Omental fat pad (tissue), 3 donors: ENCODE measurements at regions not wholly inside any gene's neighbourhood (a gene's known extent, or its start where the extent isn't known, plus 50 kb on each side); places are given as distances from the start of the nearest gene placed in this dataset.

ENCODE experiments used
- ATAC-seq: fragments of 150-250 bp; one replicate; pipeline ENCODE4 v1.9.1; 2016; ENCODE audit warnings: mild to moderate bottlenecking, moderate library complexity; ENCODE audit not compliant: low FRiP score
- DNase-seq: peaks from one replicate; pipeline ENCODE4 v3.0.0-alpha.2; 2019; ENCODE audit warnings: low spot score
- CTCF ChIP-seq, 3 donors: fragments of 450-650 bp; IDR thresholded peaks; one replicate each; pipeline ENCODE4 v1.5.1; 2016 to 2017; ENCODE audit warnings: antibody characterized with exemption in 3 of 3, mild to moderate bottlenecking in 3 of 3, moderate library complexity in 2 of 3

- DNase-seq = no peak
- ATAC-seq = no peak
- TF ChIP-seq CTCF (IDR thresholded peaks at IDR 0.05) = no peak
These were observed 75.6 kb upstream of the RTL1 start for GRCh38 chr14:100979079-100979478.

GRCh38 chr14:100979780-100980179 is 76.3 kb upstream of the RTL1 start:
- DNase-seq (no peak), ATAC-seq (no peak)
- TF ChIP-seq CTCF (IDR thresholded peaks at IDR 0.05) = no peak

GRCh38 chr14:100980823-100981222 is 77.3 kb upstream of the RTL1 start:
- DNase-seq (no peak), ATAC-seq (no peak)
- no peak for TF ChIP-seq CTCF (IDR thresholded peaks at IDR 0.05)

GRCh38 chr14:100981809-100982208 is 78.3 kb upstream of the RTL1 start:
- TF ChIP-seq CTCF (IDR thresholded peaks at IDR 0.05) = no peak
- ATAC-seq (no peak), DNase-seq (no peak)

- no peak for DNase-seq
- no peak for ATAC-seq
These were observed 78.8 kb upstream of the RTL1 start for GRCh38 chr14:100982353-100982752.

GRCh38 chr14:100982762-100983161 is 79.2 kb upstream of the RTL1 start:
- ATAC-seq = no peak
- no peak for DNase-seq
- no peak for TF ChIP-seq CTCF (IDR thresholded peaks at IDR 0.05)

More at GRCh38 chr14:100982353-100982752, 78.8 kb upstream of the RTL1 start:
- TF ChIP-seq CTCF (IDR thresholded peaks at IDR 0.05) = no peak

GRCh38 chr14:100983710-100984109 is 80.2 kb upstream of the RTL1 start:
- DNase-seq (no peak), ATAC-seq (no peak)
- no peak for TF ChIP-seq CTCF (IDR thresholded peaks at IDR 0.05)
